HCT116 (cell line): ENCODE measurements at regions not wholly inside any gene's neighbourhood (a gene's known extent, or its start where the extent isn't known, plus 50 kb on each side); places are given as distances from the start of the nearest gene placed in this dataset.

Experiments used
- ATAC-seq: fragments of 200-7000 bp; cut with Tn5 transposase; 2 replicates; pipeline ENCODE4 v1.9.1; 2020; ENCODE audit warnings: mild to moderate bottlenecking, moderate library complexity
- BruUV-seq: library from RNA; stranded (reverse); fragments of 400-500 nt; replicated peaks from 2 replicates; lab custom pipeline; 2021; lab: Mats Ljungman, UMichigan
- CTCF ChIA-PET: fragments of 300-600 bp; sonication (Branson Sonifier 250); formaldehyde crosslinking; loops from one replicate; lab custom pipeline; 2021; ENCODE audit warnings: antibody characterized with exemption; lab: Charles Lee
- POLR2A ChIA-PET: fragments of 300-600, 350-600 bp; sonication (Branson Sonifier 250); formaldehyde crosslinking; loops from one replicate; lab custom pipeline; 2021; ENCODE audit warnings: antibody characterized with exemption; lab: Charles Lee
- RAD21 ChIA-PET, 2 experiments: fragments of 300-600 bp; sonication (Branson Sonifier 250); formaldehyde crosslinking; loops; one replicate each; lab custom pipeline; 2023; ENCODE audit warnings: low total read pairs in 2 of 2; ENCODE audit not compliant: uncharacterized antibody in 2 of 2, unreplicated experiment in 2 of 2, low non-redundant PET in 1 of 2; lab: Charles Lee
- DNase-seq: peaks from one replicate; pipeline ENCODE4 v3.0.0-alpha.2; 2010; ENCODE audit warnings: low read depth, low spot score
- H2AFZ ChIP-seq: fragments of 200-600 bp; shearing (Covaris generic), sonication (generic); 2 replicates; pipeline ENCODE4 v1.6.1; 2017; ENCODE audit warnings: low read depth, mixed run types, mixed read lengths, antibody characterized with exemption, low read length; ENCODE audit not compliant: poor library complexity, severe bottlenecking
- H3K27ac ChIP-seq: 2 replicates; pipeline ENCODE4 v1.5.1; 2012; ENCODE audit warnings: low read depth, low read length
- H3K27me3 ChIP-seq: fragments of 200-600 bp; sonication (generic); 2 replicates; pipeline ENCODE4 v1.6.1; 2016; ENCODE audit warnings: mixed run types, low read length, mixed read lengths; ENCODE audit not compliant: insufficient read depth
- H3K36me3 ChIP-seq, 2 experiments: fragments of 200-500 bp in 1 of 2; fragments of 200-600 bp in 1 of 2; sonication (Bioruptor generic) in 1 of 2; sonication (generic) in 1 of 2; 2 replicates each; pipeline versions ENCODE4 v1.5.1 to v1.6.1; 2014 to 2016; ENCODE audit warnings: low read length in 2 of 2, inconsistent platforms in 1 of 2, mixed read lengths in 1 of 2, mixed run types in 1 of 2; ENCODE audit not compliant: insufficient read depth in 2 of 2, control insufficient read depth in 1 of 2
- H3K4me1 ChIP-seq, 2 experiments: fragments of 200-600 bp in 1 of 2; sonication (generic) in 1 of 2; 2 replicates each; pipeline versions ENCODE4 v1.5.1 to v1.6.1; 2012 to 2017; ENCODE audit warnings: low read length in 2 of 2, inconsistent platforms in 1 of 2, mild to moderate bottlenecking in 1 of 2, mixed read lengths in 1 of 2, mixed run types in 1 of 2, moderate library complexity in 1 of 2; ENCODE audit not compliant: insufficient read depth in 2 of 2, control insufficient read depth in 1 of 2
- H3K4me2 ChIP-seq: fragments of 200-600 bp; sonication (generic); 2 replicates; pipeline ENCODE4 v1.6.1; 2017; ENCODE audit warnings: mixed run types, low read length, mixed read lengths
- H3K4me3 ChIP-seq, 2 experiments: fragments of 200-600 bp in 1 of 2; sonication (generic) in 1 of 2; replicated peaks in 1 of 2; 2 replicates each; pipeline ENCODE4 v1.5.1; 2011 to 2016; ENCODE audit warnings: low read length in 2 of 2, control low read depth in 1 of 2, low read depth in 1 of 2, mild to moderate bottlenecking in 1 of 2, mixed read lengths in 1 of 2, mixed run types in 1 of 2
- H3K79me2 ChIP-seq: fragments of 200-600 bp; sonication (generic); 2 replicates; pipeline ENCODE4 v1.6.1; 2017; ENCODE audit warnings: mild to moderate bottlenecking, mixed run types, low read length, moderate library complexity, mixed read lengths; ENCODE audit not compliant: insufficient read depth
- H3K9ac ChIP-seq: fragments of 200-600 bp; sonication (generic); 2 replicates; pipeline ENCODE4 v1.6.1; 2016; ENCODE audit warnings: low read length, mixed read lengths
- H3K9me2 ChIP-seq: fragments of 200-600 bp; sonication (generic), shearing (Covaris generic); 2 replicates; pipeline ENCODE4 v1.6.1; 2017; ENCODE audit warnings: mixed run types, mild to moderate bottlenecking, moderate library complexity; ENCODE audit not compliant: insufficient read depth
- H3K9me3 ChIP-seq, 2 experiments: fragments of 200-500 bp in 1 of 2; fragments of 200-600 bp in 1 of 2; sonication (Bioruptor generic) in 1 of 2; sonication (generic) in 1 of 2; 2 replicates each; pipeline ENCODE4 v1.6.1; 2014 to 2017; ENCODE audit warnings: low read length in 2 of 2, mixed read lengths in 2 of 2, inconsistent platforms in 1 of 2, low read depth in 1 of 2, mild to moderate bottlenecking in 1 of 2, mixed run types in 1 of 2, moderate library complexity in 1 of 2; ENCODE audit not compliant: control insufficient read depth in 1 of 2, insufficient read depth in 1 of 2
- H4K20me1 ChIP-seq: fragments of 200-600 bp; sonication (generic), shearing (Covaris generic); 2 replicates; pipeline ENCODE4 v1.6.1; 2017; ENCODE audit warnings: mixed run types, mild to moderate bottlenecking, moderate library complexity; ENCODE audit not compliant: insufficient read depth
- CBX3 ChIP-seq: IDR thresholded peaks from 2 replicates; pipeline ENCODE4 v1.6.1; 2012; ENCODE audit warnings: low read depth
- ELF1 ChIP-seq: IDR thresholded peaks from 2 replicates; pipeline ENCODE4 v1.6.1; 2012; ENCODE audit warnings: low read depth, borderline replicate concordance
- JUND ChIP-seq: IDR thresholded peaks from 2 replicates; pipeline ENCODE4 v1.6.1; 2012
- RAD21 ChIP-seq: IDR thresholded peaks from 2 replicates; pipeline ENCODE4 v1.6.1; 2012; ENCODE audit warnings: low read depth, mild to moderate bottlenecking
- SIN3A ChIP-seq: IDR thresholded peaks from 2 replicates; pipeline ENCODE4 v1.6.1; 2012; ENCODE audit warnings: low read depth
- SP1 ChIP-seq: IDR thresholded peaks from 2 replicates; pipeline ENCODE4 v1.6.1; 2012; ENCODE audit warnings: low read depth
- TCF7L2 ChIP-seq: IDR thresholded peaks from 2 replicates; pipeline ENCODE4 v1.7.0; 2011; ENCODE audit warnings: borderline replicate concordance, inconsistent platforms; ENCODE audit not compliant: insufficient read depth, insufficient read length; ENCODE audit errors: extremely low read depth
- ZFX ChIP-seq: fragments of 450-650 bp; IDR thresholded peaks from 2 replicates; pipeline ENCODE4 v1.6.1; 2017
- ZNF274 ChIP-seq: fragments of 200-500 bp; sonication (Bioruptor generic); IDR thresholded peaks from 2 replicates; pipeline ENCODE4 v1.6.1; 2014; ENCODE audit warnings: mild to moderate bottlenecking, low read depth, low read length, inconsistent platforms
- intact Hi-C: fragments of 100-400 bp; cut with micrococcal nuclease; formaldehyde crosslinking; loops from 2 replicates; pipeline ENCODE4 v1.10.0; 2022
- TF ChIP-seq, protein P1 (sequence below), 3 experiments: fragments of 200-600 bp in 1 of 3; sonication (generic) in 1 of 3; IDR thresholded peaks in 2 of 3; conservative IDR thresholded peaks in 1 of 3; 2 replicates each; pipeline ENCODE4 v1.5.1; 2012 to 2017; ENCODE audit warnings: low read depth in 2 of 3, low read length in 2 of 3, antibody characterized with exemption in 1 of 3, borderline replicate concordance in 1 of 3, control low read depth in 1 of 3, mild to moderate bottlenecking in 1 of 3, mixed read lengths in 1 of 3, mixed run types in 1 of 3, moderate library complexity in 1 of 3; ENCODE audit not compliant: insufficient read depth in 1 of 3
- TF ChIP-seq, protein P2 (sequence below): IDR thresholded peaks from 2 replicates; pipeline ENCODE4 v1.6.1; 2012; ENCODE audit warnings: low read depth
- TF ChIP-seq, protein P3 (sequence below): IDR thresholded peaks from 2 replicates; pipeline ENCODE4 v1.6.1; 2012

DNA sequence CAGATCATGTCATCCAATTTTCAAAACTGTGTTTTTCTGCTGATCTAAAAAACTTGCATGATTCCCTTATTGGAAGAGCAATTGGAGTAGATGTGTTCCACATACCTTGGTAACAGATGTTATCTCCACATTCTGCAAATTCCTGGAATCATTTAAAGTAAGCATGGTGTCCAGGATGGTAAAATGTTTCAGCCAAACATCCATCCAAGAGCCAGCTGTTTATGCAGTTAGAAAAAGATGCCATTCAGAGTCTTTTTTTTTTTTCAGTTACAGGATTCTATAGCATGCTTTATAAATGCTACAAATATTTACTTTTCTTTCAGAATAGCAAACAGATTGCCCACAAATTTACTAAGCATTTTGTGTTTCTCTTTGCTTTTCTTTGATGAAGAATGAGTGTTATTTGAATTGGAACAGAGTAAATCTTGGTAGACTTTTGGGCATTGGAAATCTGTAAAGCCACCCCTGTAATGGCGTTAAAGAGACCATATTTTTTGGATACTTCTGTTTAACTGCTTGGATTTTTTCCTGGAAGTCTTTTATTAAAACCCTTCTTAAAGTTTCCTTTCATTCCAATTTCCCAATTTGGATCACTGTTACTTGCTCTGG lies 149.8 kb downstream of the GNAT3 start:
- intact Hi-C loops: no loop called here
- CTCF ChIA-PET: no interaction called here
- Histone ChIP-seq H3K4me2 (no peak overlapping the region), H3K4me1 (peaks cover 0 to 5% of the 10 kb centered on the region in 2 experiments; a peak in 1 of 4 replicates), H3K4me3 (no peak overlapping the region), H3K27me3 (no peaks in the 10 kb centered on the region), H4K20me1 (no peaks in the 10 kb centered on the region), H3K79me2 (no peaks in the 10 kb centered on the region), H3K9me3 (peaks cover 0 to 10% of the 10 kb centered on the region in 2 experiments; a peak in 1 of 4 replicates), H2AFZ (peak overlapping the region; percentile 13), H3K27ac (no peak overlapping the region), H3K9ac (no peak overlapping the region), H3K36me3 (no peaks in the 10 kb centered on the region), H3K9me2 (no peaks in the 10 kb centered on the region; the same call in 1 of the 2 replicates)
- ATAC-seq: no peak
- DNase-seq: no peak
- POLR2A ChIA-PET: no interaction called here
- RAD21 ChIA-PET: no interaction called here
- BruUV-seq: no TSS peak
- TF ChIP-seq TCF7L2 (no peak), SIN3A (no peak)

DNA sequence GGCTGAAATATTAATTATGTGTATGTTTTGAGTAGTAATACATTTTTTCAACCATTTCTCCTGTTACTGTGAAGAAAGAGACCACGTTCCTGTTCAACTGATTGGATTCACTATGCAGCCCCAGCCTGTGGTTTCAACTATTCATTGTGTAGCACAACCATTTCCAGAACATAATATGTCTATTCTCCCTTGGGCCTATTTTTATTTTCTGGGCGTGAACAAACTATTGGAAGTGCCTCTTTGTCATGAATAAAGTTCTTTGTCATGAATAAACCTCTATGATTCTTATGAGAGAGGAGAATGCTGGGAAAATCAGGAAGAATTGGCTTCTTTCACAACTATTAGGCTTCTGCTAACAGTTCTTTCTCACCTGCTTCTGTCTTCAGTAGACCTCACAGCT lies 152.4 kb downstream of the GNAT3 start:
- DNase-seq (no peak), ATAC-seq (no peak)
- no peak overlapping the region for H3K9ac ChIP-seq
- H3K9me2 ChIP-seq: no peaks in the 10 kb centered on the region; the same call in 1 of the 2 replicates
- intact Hi-C loops: no loop called here
- H4K20me1 ChIP-seq: no peaks in the 10 kb centered on the region
- no peaks in the 10 kb centered on the region for H3K79me2 ChIP-seq
- no peak overlapping the region for H3K4me2 ChIP-seq
- 0 out of 4 replicates have a peak, but pooled peaks cover 0 to 4% of the 10 kb centered on the region in 2 experiments for H3K36me3 ChIP-seq
- CTCF ChIA-PET: no interaction called here
- H2AFZ ChIP-seq: no peak overlapping the region
- H3K4me3 ChIP-seq: no peak overlapping the region
- no peak overlapping the region for H3K27ac ChIP-seq
- H3K27me3 ChIP-seq: no peaks in the 10 kb centered on the region
- RAD21 ChIA-PET: no interaction called here
- POLR2A ChIA-PET: no interaction called here
- TF ChIP-seq, protein P1, sequence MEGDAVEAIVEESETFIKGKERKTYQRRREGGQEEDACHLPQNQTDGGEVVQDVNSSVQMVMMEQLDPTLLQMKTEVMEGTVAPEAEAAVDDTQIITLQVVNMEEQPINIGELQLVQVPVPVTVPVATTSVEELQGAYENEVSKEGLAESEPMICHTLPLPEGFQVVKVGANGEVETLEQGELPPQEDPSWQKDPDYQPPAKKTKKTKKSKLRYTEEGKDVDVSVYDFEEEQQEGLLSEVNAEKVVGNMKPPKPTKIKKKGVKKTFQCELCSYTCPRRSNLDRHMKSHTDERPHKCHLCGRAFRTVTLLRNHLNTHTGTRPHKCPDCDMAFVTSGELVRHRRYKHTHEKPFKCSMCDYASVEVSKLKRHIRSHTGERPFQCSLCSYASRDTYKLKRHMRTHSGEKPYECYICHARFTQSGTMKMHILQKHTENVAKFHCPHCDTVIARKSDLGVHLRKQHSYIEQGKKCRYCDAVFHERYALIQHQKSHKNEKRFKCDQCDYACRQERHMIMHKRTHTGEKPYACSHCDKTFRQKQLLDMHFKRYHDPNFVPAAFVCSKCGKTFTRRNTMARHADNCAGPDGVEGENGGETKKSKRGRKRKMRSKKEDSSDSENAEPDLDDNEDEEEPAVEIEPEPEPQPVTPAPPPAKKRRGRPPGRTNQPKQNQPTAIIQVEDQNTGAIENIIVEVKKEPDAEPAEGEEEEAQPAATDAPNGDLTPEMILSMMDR (IDR thresholded peaks at IDR 0.05 in 2 of 3, conservative IDR thresholded peaks at IDR 0.05 in 1 of 3; ENCODE audit: borderline replicate concordance in 1 of 3, insufficient read depth in 1 of 3, low read depth in 2 of 3, low read length in 2 of 3): no peak
- TF ChIP-seq RAD21 (no peak), CBX3 (no peak), ELF1 (no peak), ZNF274 (no peak), SIN3A (no peak), JUND (no peak), ZFX (no peak), SP1 (no peak), TCF7L2 (no peak)
- TF ChIP-seq, protein P2, sequence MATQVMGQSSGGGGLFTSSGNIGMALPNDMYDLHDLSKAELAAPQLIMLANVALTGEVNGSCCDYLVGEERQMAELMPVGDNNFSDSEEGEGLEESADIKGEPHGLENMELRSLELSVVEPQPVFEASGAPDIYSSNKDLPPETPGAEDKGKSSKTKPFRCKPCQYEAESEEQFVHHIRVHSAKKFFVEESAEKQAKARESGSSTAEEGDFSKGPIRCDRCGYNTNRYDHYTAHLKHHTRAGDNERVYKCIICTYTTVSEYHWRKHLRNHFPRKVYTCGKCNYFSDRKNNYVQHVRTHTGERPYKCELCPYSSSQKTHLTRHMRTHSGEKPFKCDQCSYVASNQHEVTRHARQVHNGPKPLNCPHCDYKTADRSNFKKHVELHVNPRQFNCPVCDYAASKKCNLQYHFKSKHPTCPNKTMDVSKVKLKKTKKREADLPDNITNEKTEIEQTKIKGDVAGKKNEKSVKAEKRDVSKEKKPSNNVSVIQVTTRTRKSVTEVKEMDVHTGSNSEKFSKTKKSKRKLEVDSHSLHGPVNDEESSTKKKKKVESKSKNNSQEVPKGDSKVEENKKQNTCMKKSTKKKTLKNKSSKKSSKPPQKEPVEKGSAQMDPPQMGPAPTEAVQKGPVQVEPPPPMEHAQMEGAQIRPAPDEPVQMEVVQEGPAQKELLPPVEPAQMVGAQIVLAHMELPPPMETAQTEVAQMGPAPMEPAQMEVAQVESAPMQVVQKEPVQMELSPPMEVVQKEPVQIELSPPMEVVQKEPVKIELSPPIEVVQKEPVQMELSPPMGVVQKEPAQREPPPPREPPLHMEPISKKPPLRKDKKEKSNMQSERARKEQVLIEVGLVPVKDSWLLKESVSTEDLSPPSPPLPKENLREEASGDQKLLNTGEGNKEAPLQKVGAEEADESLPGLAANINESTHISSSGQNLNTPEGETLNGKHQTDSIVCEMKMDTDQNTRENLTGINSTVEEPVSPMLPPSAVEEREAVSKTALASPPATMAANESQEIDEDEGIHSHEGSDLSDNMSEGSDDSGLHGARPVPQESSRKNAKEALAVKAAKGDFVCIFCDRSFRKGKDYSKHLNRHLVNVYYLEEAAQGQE: no peak
- TF ChIP-seq, protein P3, sequence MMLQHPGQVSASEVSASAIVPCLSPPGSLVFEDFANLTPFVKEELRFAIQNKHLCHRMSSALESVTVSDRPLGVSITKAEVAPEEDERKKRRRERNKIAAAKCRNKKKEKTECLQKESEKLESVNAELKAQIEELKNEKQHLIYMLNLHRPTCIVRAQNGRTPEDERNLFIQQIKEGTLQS: no peak
- TF ChIP-seq, all 23 proteins: peak for 0
- BruUV-seq: no TSS peak
- Histone ChIP-seq H3K9me3 (no peaks in the 10 kb centered on the region), H3K4me1 (peaks cover 0 to 5% of the 10 kb centered on the region in 2 experiments; a peak in 1 of 4 replicates)
